ENCODE measurements at regions not wholly inside any gene's neighbourhood (a gene's known extent, or its start where the extent isn't known, plus 50 kb on each side); places are given as distances from the start of the nearest gene placed in this dataset.

DNA sequence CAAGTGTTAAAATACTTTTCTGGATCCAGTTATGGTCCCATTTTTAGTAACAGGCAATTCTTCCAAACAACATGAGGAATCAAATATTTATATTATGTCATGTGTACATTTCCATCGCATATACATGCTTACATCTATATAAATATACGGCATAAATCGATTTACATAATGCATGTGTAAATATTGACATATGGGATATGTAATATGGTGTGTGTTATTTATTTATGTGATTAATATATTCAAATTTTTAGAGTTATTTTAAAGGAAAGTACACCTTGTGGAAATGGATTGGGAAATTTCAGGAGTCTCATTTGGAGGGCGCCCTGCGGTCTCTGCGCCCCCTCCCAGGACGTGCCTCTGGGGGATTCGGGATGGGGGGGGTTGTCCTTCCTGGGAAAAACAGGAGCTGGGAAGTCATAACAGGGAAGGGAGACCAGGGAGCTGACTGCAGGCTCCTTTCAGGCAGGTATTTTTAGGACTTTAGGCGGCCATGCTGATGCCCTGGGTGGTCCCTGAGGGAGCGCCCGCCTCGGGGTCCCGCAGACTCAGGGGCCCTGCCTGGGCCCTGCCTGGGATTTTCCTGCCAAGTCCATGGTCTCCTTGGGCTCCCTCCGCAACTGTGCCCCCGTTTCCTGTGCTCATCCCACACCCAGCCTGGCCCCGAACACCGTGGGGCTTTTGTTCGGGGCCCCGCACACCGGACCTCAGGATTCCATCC, 82.7 kb upstream of the SFSWAP start:
- TF ChIP-seq RFX5 (IDR thresholded peaks at IDR 0.05; ENCODE audit: low read depth, low read length) (no peak), MAZ (IDR thresholded peaks at IDR 0.05; ENCODE audit: borderline replicate concordance, low read depth, low read length) (no peak), CEBPB (IDR thresholded peaks at IDR 0.05; ENCODE audit: low read depth, low read length) (no peak), POLR2A (IDR thresholded peaks at IDR 0.05; ENCODE audit: low read depth, low read length) (no peak), RAD21 (IDR thresholded peaks at IDR 0.05; ENCODE audit: low read length) (no peak), MXI1 (IDR thresholded peaks at IDR 0.05; ENCODE audit: borderline replicate concordance, low read depth, low read length) (no peak)
- TF ChIP-seq, protein P1, sequence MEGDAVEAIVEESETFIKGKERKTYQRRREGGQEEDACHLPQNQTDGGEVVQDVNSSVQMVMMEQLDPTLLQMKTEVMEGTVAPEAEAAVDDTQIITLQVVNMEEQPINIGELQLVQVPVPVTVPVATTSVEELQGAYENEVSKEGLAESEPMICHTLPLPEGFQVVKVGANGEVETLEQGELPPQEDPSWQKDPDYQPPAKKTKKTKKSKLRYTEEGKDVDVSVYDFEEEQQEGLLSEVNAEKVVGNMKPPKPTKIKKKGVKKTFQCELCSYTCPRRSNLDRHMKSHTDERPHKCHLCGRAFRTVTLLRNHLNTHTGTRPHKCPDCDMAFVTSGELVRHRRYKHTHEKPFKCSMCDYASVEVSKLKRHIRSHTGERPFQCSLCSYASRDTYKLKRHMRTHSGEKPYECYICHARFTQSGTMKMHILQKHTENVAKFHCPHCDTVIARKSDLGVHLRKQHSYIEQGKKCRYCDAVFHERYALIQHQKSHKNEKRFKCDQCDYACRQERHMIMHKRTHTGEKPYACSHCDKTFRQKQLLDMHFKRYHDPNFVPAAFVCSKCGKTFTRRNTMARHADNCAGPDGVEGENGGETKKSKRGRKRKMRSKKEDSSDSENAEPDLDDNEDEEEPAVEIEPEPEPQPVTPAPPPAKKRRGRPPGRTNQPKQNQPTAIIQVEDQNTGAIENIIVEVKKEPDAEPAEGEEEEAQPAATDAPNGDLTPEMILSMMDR (conservative IDR thresholded peaks at IDR 0.05; ENCODE audit: low read depth, low read length): no peak

Measured in IMR-90 (cell line).